Central memory CD8-positive, alpha-beta T cell (primary cell): ENCODE measurements at regions not wholly inside any gene's neighbourhood (a gene's known extent, or its start where the extent isn't known, plus 50 kb on each side); places are given as distances from the start of the nearest gene placed in this dataset.
A peak's percentile ranks its signal among the peaks of the same experiment; 100 is the strongest.

ENCODE experiments used
- ATAC-seq: fragments of 150-1000 bp; cut with Tn5 transposase; replicated peaks from 2 replicates; pipeline ENCODE4 v1.10.0; 2022; ENCODE audit warnings: mild to moderate bottlenecking, moderate FRiP score, moderate number of reproducible peaks; ENCODE audit not compliant: poor library complexity, severe bottlenecking; ENCODE audit errors: extremely low read depth
- DNase-seq, 2 donors: peaks; one replicate each; pipeline ENCODE4 v3.0.0; 2021; ENCODE audit warnings: low spot score in 2 of 2
- H3K27ac Mint-ChIP-seq: one replicate; pipeline ENCODE4 v1.8.0; 2022; ENCODE audit warnings: low read depth, mild to moderate bottlenecking, moderate library complexity, mixed read lengths
- H3K27me3 Mint-ChIP-seq: one replicate; pipeline ENCODE4 v1.8.0; 2022; ENCODE audit warnings: mixed read lengths
- H3K36me3 Mint-ChIP-seq: one replicate; pipeline ENCODE4 v1.8.0; 2022; ENCODE audit warnings: mild to moderate bottlenecking, moderate library complexity, mixed read lengths; ENCODE audit not compliant: insufficient read depth
- H3K4me1 Mint-ChIP-seq: one replicate; pipeline ENCODE4 v1.8.0; 2022; ENCODE audit warnings: mixed read lengths
- H3K4me3 Mint-ChIP-seq: one replicate; pipeline ENCODE4 v1.8.0; 2022; ENCODE audit warnings: mild to moderate bottlenecking, moderate library complexity, mixed read lengths
- H3K9me3 Mint-ChIP-seq: one replicate; pipeline ENCODE4 v1.8.0; 2022; ENCODE audit warnings: mixed read lengths

- peaks cover 2% of the 10 kb centered on the region for H3K36me3 Mint-ChIP-seq
- ATAC-seq (no peak), DNase-seq (no peak)
- no peak overlapping the region for H3K27ac Mint-ChIP-seq
- H3K4me1 Mint-ChIP-seq, result no peaks in the 10 kb centered on the region
- peaks cover 39% of the 10 kb centered on the region for H3K27me3 Mint-ChIP-seq
- H3K4me3 Mint-ChIP-seq, result no peak overlapping the region
- no peaks in the 10 kb centered on the region for H3K9me3 Mint-ChIP-seq
These were observed 109.6 kb downstream of the ALDH8A1 start for GRCh38 chr6:134840086-134840867.

- H3K9me3 Mint-ChIP-seq, result no peaks in the 10 kb centered on the region
- H3K4me1 Mint-ChIP-seq, result no peaks in the 10 kb centered on the region
- H3K27ac Mint-ChIP-seq, result no peak overlapping the region
- H3K27me3 Mint-ChIP-seq, result peaks cover 28% of the 10 kb centered on the region
- peaks cover 2% of the 10 kb centered on the region for H3K36me3 Mint-ChIP-seq
- no peak overlapping the region for H3K4me3 Mint-ChIP-seq
- ATAC-seq, result no peak
- DNase-seq, result no peak
These were observed 113.9 kb downstream of the ALDH8A1 start for GRCh38 chr6:134835993-134836392.

GRCh38 chr6:134830940-134831339, 119.0 kb downstream of the ALDH8A1 start:
- H3K36me3 Mint-ChIP-seq, result no peaks in the 10 kb centered on the region

GRCh38 chr6:134830194-134830593, 119.7 kb downstream of the ALDH8A1 start:
- Mint-ChIP-seq H3K9me3 (no peaks in the 10 kb centered on the region), H3K4me3 (no peak overlapping the region), H3K4me1 (no peaks in the 10 kb centered on the region), H3K36me3 (no peaks in the 10 kb centered on the region), H3K27ac (no peak overlapping the region), H3K27me3 (no peaks in the 10 kb centered on the region)
- DNase-seq (no peak), ATAC-seq (no peak)

More at GRCh38 chr6:134830940-134831339, 119.0 kb downstream of the ALDH8A1 start:
- Mint-ChIP-seq H3K4me1 (no peaks in the 10 kb centered on the region), H3K27me3 (no peaks in the 10 kb centered on the region), H3K9me3 (no peaks in the 10 kb centered on the region), H3K27ac (no peak overlapping the region), H3K4me3 (no peak overlapping the region)
- DNase-seq, result no peak
- no peak for ATAC-seq

GRCh38 chr6:134828641-134829040, 121.3 kb downstream of the ALDH8A1 start:
- H3K4me1 Mint-ChIP-seq, result no peaks in the 10 kb centered on the region
- H3K27ac Mint-ChIP-seq, result no peak overlapping the region
- peaks cover 4% of the 10 kb centered on the region for H3K27me3 Mint-ChIP-seq
- no peak overlapping the region for H3K4me3 Mint-ChIP-seq
- no peaks in the 10 kb centered on the region for H3K36me3 Mint-ChIP-seq
- DNase-seq (no peak), ATAC-seq (no peak)
- H3K9me3 Mint-ChIP-seq, result no peaks in the 10 kb centered on the region

GRCh38 chr6:134826889-134827737, 122.8 kb downstream of the ALDH8A1 start:
- Mint-ChIP-seq H3K27me3 (peaks cover 17% of the 10 kb centered on the region), H3K9me3 (no peaks in the 10 kb centered on the region), H3K36me3 (no peaks in the 10 kb centered on the region), H3K4me1 (no peaks in the 10 kb centered on the region), H3K27ac (no peak overlapping the region), H3K4me3 (no peak overlapping the region)
- DNase-seq (no peak), ATAC-seq (no peak)

- no peaks in the 10 kb centered on the region for H3K4me1 Mint-ChIP-seq
- DNase-seq (no peak), ATAC-seq (no peak)
- no peaks in the 10 kb centered on the region for H3K9me3 Mint-ChIP-seq
- no peaks in the 10 kb centered on the region for H3K36me3 Mint-ChIP-seq
- H3K4me3 Mint-ChIP-seq, result no peak overlapping the region
- no peak overlapping the region for H3K27ac Mint-ChIP-seq
- H3K27me3 Mint-ChIP-seq, result peaks cover 17% of the 10 kb centered on the region
These were observed 126.2 kb downstream of the ALDH8A1 start for GRCh38 chr6:134823710-134824034.

- Mint-ChIP-seq H3K4me3 (no peak overlapping the region), H3K4me1 (no peaks in the 10 kb centered on the region), H3K36me3 (no peaks in the 10 kb centered on the region), H3K27me3 (peaks cover 17% of the 10 kb centered on the region), H3K9me3 (no peaks in the 10 kb centered on the region), H3K27ac (no peak overlapping the region)
- peak; percentile 60 for ATAC-seq
- no peak for DNase-seq
These were observed 126.8 kb downstream of the ALDH8A1 start for GRCh38 chr6:134822920-134823709.

- ATAC-seq (no peak), DNase-seq (no peak)
- H3K36me3 Mint-ChIP-seq, result no peaks in the 10 kb centered on the region
- no peak overlapping the region for H3K4me3 Mint-ChIP-seq
- no peaks in the 10 kb centered on the region for H3K4me1 Mint-ChIP-seq
- peaks cover 17% of the 10 kb centered on the region for H3K27me3 Mint-ChIP-seq
- H3K9me3 Mint-ChIP-seq, result no peaks in the 10 kb centered on the region
- no peak overlapping the region for H3K27ac Mint-ChIP-seq
These were observed 127.7 kb downstream of the ALDH8A1 start for GRCh38 chr6:134821928-134822864.

GRCh38 chr6:134821397-134821796, 128.5 kb downstream of the ALDH8A1 start:
- ATAC-seq (no peak), DNase-seq (no peak)
- Mint-ChIP-seq H3K4me3 (no peak overlapping the region), H3K4me1 (no peaks in the 10 kb centered on the region), H3K27ac (no peak overlapping the region), H3K9me3 (no peaks in the 10 kb centered on the region), H3K36me3 (no peaks in the 10 kb centered on the region), H3K27me3 (peaks cover 17% of the 10 kb centered on the region)

GRCh38 chr6:134819863-134820800, 129.8 kb downstream of the ALDH8A1 start:
- Mint-ChIP-seq H3K27ac (no peak overlapping the region), H3K4me1 (no peaks in the 10 kb centered on the region), H3K9me3 (no peaks in the 10 kb centered on the region), H3K27me3 (peaks cover 17% of the 10 kb centered on the region), H3K4me3 (no peak overlapping the region), H3K36me3 (no peaks in the 10 kb centered on the region)
- no peak for DNase-seq
- ATAC-seq, result no peak
